HG03064 (cell line): ENCODE measurements at regions not wholly inside any gene's neighbourhood (a gene's known extent, or its start where the extent isn't known, plus 50 kb on each side); places are given as distances from the start of the nearest gene placed in this dataset.

ENCODE experiments used
- ATAC-seq: cut with Tn5 transposase; IDR thresholded peaks from one replicate; pipeline ENCODE4 v1.9.1; 2021; ENCODE audit warnings: low read depth; ENCODE audit not compliant: unreplicated experiment

DNA sequence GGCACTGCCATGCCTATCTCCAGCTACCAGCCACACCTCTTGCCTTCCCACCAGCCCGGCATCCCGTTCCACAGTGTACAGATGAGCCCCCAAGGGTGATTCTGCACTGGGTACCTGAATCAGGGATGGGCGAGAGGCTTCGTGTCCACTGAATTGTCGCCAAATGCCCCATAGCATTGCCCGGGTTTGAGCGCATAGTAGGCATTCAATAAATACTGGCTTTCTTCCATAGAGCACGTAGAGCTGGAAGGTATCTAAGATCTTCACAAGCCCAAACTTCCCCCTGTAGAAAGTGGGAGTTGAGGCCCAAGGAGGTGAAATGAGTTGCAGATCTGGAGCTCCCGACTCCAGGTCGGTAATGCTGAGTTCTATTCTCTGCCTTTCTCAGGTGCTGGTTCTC, 358.7 kb downstream of the LPIN1 start:
- ATAC-seq, result no peak

DNA sequence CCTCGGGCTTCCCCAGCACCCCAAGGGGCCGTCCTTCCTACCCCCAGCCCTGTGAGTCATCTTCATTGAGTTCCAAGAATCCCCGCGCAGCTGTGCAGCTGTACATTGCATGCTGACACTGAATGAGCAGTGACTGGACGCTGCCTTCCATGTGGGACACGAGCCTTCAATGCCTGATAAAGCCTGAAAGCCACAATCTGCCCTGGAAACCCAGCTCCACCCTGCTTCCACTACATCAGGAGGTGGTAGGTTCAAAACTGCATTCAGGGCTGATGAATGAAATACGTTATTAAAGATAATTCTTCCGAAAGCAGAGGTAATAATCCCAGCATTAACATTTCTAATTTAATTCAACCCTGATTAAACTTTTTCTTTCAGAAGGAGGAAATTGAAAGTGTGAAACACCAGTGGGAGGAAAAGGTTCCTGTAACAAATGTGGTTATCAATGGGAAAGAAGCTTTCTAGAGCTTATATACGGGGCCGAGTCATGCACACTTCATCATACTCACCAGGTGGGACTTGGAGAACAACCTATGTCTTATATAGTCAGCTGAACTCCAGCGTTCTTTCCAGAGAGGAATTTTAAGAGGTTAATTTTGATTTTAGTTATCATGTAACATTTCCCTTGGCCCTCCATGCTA, 360.1 kb downstream of the LPIN1 start:
- ATAC-seq, result no peak

DNA sequence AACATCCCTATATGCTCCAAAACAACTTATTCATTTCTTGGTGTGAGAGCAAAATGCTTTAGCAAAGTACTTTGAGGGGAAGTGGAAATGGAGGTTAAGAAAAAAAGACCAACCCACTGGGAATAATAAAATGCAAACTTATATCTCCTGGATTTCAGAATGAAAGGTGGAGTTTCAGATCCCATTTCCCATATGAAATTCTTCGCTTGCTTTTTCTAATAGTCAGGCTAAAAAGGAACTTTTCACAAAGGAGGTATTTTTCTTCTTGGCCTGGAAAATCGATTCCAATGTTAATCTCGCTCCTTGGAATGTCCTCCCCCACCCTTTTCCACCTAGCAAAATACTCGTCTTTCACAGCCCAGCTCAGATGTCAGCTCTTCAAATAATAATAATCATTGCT, 360.9 kb downstream of the LPIN1 start:
- ATAC-seq, result no peak

DNA sequence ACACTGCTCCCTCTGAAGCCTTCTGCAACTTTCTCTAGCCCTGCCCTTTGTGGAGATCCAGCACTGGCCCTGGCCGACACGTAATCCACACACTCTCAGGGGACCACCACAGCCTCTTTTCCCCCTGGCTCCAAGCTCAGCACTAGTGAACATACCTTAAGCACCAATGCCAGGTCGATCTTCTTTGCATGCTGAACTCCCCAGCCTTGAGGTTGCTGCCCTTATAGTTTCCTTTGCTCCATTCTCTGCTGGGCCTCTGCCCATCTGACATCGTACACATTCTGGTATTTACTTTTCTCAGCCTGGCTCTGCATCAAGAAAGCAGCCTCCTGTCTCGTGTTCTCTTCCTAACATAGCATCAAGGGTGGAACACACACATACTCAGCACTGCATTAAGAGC, 361.5 kb downstream of the LPIN1 start:
- no peak for ATAC-seq

DNA sequence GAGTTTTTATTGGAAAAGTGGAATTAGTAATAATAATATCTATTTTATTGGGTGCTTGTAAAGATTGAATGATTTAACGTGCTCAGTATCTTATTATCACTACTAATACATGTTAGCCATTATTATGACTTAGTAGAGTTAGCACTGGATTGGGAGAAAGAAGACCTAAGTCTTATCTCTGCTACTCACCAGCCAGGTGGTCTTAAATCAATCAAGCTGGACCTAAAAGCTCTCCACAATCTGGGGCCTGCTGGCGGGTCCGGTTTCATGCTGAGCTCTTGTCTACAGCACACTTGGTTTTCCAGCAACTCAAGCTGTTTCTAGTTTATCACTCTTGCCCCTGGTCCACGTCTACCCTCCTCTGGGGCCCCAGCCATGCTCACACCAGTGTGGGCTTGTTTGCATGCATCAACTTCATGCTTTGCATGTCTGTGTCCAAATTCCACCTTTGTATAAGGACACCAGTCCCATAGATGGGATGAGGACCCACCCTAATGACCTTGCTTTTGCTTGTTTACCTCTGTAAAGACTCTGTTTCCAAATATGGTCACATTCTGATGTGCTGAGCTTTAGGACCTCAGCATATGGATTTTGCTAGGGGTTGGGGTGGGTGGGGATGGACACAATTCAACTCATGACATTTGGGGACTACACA, 363.1 kb downstream of the LPIN1 start:
- no peak for ATAC-seq

DNA sequence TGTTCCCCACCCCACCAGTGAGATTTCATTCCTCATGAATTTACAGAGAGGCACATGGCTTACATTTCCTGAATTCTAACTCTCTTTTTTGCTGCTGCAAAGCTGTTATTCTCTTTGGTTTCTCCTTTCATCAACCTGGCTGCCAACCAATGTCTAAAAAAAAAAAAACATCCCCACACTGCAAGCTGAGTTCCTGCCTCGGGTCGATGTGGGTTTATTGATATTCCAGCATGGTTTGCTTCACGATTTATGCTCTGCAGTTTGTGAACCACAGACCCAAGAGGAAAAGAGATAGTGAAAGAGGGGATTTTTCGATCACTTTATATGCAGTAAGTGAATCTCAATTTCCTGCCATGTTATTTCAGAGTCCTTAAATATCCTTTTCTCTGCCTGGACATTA, 363.6 kb downstream of the LPIN1 start:
- ATAC-seq, result no peak

DNA sequence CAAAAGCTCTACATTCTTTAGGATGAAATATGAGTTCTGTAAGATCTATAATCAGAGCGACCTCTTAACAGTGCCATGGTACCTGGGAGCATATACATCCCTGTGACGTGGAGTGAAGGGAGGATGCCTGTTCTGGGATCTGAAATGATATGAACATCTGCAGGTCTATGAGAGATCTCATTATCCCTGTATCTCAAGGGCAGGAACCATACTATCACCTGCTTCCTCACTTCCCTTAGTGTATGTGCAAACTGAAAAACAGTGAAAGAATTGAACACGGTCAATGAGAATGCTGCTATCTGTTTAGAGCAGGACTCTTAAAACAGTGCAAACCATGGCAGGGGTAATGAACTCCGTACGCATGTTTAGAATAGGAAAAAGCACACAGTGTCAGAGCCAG, 364.0 kb downstream of the LPIN1 start:
- no peak for ATAC-seq

DNA sequence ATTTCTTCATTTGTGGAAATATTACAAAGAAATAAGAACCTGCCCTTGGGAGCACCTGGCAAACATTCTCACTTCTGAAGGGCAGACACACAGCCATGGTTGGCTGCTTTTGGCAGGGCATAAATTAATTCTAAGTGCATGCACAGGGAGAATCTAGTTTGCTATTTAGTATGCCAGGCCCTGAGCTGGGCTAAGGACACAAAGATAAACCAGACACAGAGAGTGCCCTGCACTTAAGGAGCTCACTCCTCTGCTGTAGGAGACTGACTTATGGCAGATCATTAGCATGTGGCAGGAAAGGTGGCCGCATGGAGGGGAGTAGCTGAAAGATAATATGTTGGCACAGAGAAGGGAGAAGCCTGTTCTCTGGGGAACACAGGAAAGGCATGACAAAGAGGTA, 367.0 kb downstream of the LPIN1 start:
- ATAC-seq, result no peak

DNA sequence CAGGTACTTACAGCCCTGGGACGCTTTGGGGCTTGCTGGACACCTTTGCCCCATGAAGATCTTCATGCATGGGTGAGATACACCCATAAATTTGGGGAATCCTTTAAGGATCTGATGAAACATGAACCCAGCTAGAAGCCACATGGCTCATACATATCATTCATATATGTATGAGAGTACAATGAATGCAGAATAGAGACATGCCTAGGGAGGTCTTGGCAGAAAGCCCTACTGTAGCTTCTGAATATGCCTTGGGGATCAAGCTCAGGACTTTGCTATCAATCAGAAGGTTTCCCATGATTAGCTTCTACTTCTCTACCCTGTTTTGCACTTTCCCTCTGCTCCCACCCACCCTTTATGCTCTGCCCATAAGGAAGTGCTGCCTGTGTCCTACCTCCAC, 368.4 kb downstream of the LPIN1 start:
- ATAC-seq, result no peak

DNA sequence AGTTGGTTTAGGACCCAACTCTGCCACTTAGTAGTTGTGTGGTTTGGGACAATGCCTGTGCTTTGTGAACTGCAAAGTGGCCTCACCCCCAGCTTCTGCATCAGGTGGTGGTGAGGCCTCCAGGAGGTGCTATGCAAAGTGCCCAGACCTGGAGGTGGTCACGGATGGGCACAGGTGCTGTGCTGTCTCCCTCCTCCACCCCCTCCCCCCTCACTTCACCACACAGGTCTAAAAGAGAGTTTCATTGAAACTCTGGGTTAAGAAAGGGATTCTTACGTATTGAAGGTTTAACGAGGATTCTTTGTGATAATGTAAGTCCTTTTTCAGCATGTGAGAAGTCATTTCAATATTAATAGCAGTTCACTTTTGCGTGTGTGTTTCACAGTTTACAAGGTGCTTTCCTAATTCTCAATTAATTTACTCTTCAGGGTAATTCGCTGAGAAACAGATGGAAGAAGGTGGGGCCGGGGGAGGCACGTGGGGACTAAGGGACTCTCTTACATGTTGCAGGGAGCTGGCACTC, 369.9 kb downstream of the LPIN1 start:
- ATAC-seq, result no peak

DNA sequence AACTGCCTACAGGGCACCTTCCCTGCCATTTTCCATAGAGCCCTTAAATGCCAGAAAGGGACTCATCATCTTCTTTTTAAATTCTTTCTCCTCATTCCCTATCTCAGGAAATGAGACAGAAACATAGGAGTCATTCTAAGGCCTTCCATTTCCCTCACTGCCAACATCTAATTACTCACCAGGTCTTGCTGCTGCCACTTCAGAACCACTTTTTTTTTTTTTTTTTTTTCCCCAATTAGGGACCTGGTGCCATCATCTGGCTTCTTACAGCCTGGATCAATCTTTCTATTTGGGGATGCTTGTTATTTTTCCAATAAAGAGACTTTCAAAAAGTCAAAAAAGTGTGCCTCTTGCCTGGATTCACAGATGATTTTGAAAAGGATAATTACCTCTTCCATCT, 373.4 kb downstream of the LPIN1 start:
- ATAC-seq, result no peak

DNA sequence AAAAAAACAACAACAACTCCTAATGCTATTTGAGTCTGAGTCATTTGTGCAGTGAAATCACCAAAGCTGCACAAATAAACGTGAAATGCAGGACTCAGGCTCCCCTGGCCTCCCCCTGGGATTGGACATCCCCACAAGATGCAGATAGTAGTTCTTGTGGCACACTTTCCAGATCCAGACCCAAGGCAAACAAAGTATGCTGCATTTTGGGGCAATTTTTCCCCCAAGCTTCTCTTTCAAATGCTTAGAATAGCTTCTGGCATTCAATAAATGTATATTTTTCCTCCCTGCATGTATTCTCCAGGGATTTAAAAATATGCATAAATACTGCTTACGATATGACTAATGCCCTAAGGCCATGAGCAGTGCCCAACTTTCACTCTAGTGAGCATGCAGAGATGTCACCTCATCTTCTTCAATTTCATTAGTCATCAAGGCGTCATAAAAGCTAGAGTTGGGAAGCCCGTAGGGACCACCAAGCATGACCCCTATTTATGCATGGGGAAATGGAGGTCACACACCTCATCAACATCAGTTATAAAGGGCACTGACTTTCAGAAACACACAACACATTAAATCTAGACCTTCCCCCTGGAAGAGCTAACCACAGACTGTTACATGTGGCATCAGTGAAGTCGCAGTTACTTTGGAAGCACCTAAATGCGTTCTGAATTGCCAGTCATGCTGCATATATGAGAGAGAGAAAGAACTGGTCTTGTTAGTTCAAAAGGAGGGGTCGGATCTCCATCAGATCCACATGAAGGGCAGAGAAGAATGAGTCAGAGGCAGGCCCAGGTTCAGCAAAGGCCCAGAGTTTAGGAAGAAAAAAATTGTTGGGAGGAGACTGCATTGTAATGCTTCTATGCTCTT, 374.1 kb downstream of the LPIN1 start:
- ATAC-seq, result no peak

DNA sequence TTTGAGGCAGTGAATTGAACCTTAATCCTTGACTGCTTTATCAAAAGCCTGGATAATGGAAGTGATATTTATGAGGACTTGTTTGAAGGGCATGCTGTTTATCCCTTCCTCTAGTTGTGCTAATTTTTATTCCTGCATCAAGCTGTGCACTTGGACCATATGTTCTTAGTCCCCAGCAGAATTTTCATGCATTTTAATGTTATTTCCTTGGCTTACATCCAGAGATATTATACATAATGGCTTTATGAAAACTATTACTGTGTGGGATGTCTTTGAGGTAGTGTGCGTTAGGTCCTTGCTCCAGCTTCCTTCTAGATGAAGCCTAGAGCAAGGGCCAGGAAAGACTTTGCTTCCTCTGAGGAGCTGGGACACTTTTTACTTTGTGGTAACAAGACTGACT, 378.4 kb downstream of the LPIN1 start:
- ATAC-seq, result no peak

DNA sequence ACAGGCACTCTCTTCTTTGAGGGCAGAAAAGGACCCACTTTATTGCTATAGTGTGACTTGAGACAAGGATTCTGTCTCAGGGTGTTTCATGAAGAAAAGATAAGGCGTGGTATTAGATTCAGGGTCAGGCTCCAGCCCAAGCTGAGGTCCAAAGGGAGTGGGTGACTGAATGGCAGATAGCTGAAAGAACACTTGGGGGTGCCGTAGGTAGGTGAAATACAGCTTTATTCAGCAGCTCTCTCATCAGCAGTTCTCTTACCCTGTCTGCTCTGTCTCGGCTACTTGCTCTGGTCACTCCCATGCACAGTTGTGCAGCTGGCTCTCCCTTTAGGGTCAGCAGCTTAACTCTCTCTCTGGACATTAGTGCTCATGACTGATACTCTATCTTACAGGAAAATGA, 379.9 kb downstream of the LPIN1 start:
- no peak for ATAC-seq

DNA sequence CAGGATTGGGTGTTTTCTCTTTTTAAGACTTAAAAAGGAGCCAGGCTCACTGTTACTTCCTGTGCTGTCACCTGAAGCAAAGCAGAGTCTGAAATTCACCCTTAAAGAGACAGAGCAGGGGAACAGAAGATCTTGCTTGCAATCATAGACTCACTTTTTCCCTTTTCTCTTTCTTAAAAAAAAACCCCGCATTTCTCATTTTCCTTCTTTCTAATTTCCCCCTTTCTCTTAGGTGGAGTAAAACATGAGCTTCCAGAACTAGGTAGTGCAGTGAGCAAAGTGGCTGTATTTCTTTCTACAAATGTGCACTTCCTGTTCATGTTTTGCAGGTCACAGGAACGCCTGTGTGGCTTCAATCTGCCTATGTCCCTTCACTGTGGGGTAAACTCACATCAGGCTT, 381.2 kb downstream of the LPIN1 start:
- no peak for ATAC-seq

DNA sequence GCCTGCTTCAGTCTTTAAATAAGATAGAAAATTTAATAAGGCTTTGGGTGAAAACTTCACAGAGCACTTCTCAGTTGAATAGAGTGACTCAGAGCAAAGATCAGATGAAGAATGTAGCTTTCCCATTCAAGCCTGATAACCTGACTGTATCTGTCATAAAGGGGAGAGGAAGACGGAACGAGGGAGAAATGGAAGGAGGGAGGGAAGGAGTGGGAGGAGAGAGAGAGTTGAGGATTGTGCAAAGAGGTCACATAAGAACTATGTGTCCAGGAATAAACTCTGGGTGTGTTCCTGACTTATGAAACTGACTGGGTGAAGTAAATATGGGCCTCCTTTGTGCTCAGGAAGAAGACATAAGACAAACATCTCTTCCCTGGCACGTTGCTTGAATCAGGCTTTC, 385.5 kb downstream of the LPIN1 start:
- ATAC-seq, result no peak

DNA sequence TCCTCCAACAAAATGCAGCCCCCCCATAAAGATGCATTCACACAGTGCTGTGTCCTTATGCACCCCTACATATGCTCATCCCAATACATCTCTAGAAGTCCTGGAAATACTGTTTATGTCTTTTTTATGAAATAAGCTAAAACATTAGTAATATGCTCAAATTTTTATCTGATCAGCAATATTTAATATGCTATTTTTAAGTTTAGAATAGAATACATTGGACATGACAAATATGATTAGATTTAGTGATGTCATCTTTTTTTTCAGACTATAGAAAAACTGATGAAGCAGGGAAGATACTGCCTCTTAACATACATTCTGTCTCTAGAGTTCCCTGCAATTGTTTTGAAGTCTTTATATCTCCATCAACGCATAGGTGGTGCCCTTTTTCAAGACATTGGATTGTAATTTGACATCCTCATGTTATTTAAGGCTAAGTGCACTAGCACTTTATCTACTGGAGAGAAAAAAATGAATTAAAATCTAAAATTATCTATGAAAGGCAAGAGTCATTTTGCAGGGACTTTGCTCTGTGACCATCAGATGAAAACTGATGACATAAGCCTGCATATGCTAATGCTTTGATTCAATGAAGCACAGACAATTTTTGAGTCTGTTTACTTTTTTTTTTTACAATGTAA, 395.3 kb downstream of the LPIN1 start:
- no peak for ATAC-seq

DNA sequence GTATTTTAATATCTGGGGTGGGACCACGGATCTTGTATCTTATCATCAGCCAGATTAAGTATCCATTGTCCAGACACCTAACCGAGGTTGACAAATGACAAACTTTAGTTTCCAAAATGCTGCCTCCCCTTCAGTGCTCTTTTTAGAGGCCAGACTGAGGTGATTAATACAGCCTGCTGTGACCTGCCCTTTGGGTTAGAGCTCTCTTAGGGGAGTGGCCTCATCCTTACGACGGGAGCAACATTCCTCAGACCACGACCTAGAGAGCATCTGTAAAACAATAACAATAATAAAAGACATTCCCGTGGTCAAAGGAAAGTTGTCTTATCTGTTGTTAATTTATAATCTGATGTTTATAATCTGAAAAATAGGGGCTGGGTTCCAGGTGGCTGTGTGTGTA, 405.3 kb downstream of the LPIN1 start:
- ATAC-seq, result no peak

DNA sequence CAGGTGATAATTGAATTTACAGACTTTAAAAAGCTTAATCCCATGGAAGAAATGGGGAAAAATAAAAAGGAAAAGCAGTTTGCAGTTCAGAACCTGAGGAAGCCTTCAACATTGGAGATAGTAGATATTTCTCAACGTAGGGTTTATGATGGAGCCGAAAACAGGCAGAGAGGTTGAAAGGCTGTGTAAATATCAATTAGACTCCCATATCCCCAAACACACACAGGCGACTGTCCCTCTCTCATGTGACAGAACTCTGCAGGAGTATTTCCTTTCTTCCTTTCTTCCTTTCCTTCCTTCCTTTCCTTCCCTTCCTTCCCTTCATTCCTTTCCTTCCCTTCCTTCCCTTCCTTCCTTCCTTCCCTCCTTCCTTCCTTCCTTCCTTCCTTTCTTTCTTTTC, 406.5 kb downstream of the LPIN1 start:
- ATAC-seq, result no peak

DNA sequence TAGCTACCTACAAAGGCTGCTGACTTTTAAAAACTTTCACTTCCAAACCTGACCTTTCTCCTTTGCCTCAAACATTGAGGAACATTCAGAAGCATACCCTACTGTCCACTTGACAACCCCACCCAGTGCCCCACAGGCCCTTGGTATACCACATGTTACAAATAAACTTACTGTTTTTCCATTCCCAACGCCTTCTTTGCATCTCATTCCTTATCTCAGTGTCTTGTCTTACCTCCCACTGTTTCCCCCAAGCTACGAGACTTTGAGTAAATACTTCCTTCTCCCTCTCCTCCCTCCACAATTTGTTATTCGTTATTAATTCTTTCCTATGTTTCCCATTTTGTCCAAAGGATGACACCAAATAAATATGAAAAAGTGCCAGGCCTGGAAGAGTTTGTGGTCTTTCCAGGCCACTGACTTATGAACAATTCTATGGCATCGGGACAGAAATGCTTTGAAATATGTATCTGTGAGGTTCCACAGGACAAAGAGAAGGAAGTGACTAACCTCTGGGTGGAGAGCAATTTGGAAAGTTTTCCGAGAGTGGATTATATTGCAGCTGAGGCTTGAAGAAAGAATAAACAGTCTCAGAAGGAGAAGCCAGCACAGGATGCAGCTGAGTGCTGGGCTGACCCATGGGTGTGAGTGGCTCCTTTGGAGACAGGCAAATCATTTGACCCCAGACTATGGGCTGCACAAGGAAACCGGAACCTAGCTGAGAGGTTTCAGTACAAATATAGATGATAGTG, 409.0 kb downstream of the LPIN1 start:
- no peak for ATAC-seq
